KMS-11 (cell line): ENCODE measurements at regions not wholly inside any gene's neighbourhood (a gene's known extent, or its start where the extent isn't known, plus 50 kb on each side); places are given as distances from the start of the nearest gene placed in this dataset.

Experiments used
- H2AFZ ChIP-seq: fragments of 200-600 bp; sonication (generic); 2 replicates; pipeline ENCODE4 v1.6.1; 2016; ENCODE audit warnings: antibody characterized with exemption, mixed run types, low read depth
- H3K27ac ChIP-seq: fragments of 200-600 bp; sonication (generic); 2 replicates; pipeline ENCODE4 v1.6.1; 2016; ENCODE audit warnings: mild to moderate bottlenecking, mixed run types
- H3K27me3 ChIP-seq: fragments of 200-600 bp; sonication (generic); 2 replicates; pipeline ENCODE4 v1.6.1; 2017; ENCODE audit warnings: mild to moderate bottlenecking, low read depth, mixed run types, moderate library complexity; ENCODE audit not compliant: insufficient read depth
- H3K36me3 ChIP-seq: fragments of 200-600 bp; sonication (generic); 2 replicates; pipeline ENCODE4 v1.6.1; 2017; ENCODE audit warnings: mild to moderate bottlenecking, mixed run types; ENCODE audit not compliant: insufficient read depth
- H3K4me1 ChIP-seq: fragments of 200-600 bp; sonication (generic); 2 replicates; pipeline ENCODE4 v1.6.1; 2016; ENCODE audit warnings: mild to moderate bottlenecking, low read depth, mixed run types; ENCODE audit not compliant: poor library complexity, severe bottlenecking
- H3K4me2 ChIP-seq: fragments of 200-600 bp; sonication (generic); 2 replicates; pipeline ENCODE4 v1.7.0; 2016; ENCODE audit warnings: mild to moderate bottlenecking, mixed run types
- H3K4me3 ChIP-seq: fragments of 200-600 bp; sonication (generic); IDR thresholded peaks from 2 replicates; pipeline ENCODE4 v1.6.1; 2017; ENCODE audit warnings: low read depth, low read length, mixed read lengths; ENCODE audit not compliant: insufficient read depth
- H3K79me2 ChIP-seq: fragments of 200-600 bp; sonication (generic); 2 replicates; pipeline ENCODE4 v1.6.1; 2016; ENCODE audit warnings: low read depth, mixed run types; ENCODE audit not compliant: insufficient read depth
- H3K9ac ChIP-seq: fragments of 200-600 bp; sonication (generic); 2 replicates; pipeline ENCODE4 v1.6.1; 2016; ENCODE audit warnings: mild to moderate bottlenecking, mixed run types
- H4K20me1 ChIP-seq: fragments of 200-600 bp; sonication (generic); 2 replicates; pipeline ENCODE4 v1.6.1; 2016; ENCODE audit warnings: mild to moderate bottlenecking, mixed run types; ENCODE audit not compliant: insufficient read depth
- CTCF ChIP-seq: fragments of 200-600 bp; sonication (generic); conservative IDR thresholded peaks from 2 replicates; pipeline ENCODE4 v1.6.1; 2017; ENCODE audit warnings: low read depth, mild to moderate bottlenecking, antibody characterized with exemption, low read length, moderate library complexity, mixed read lengths

GRCh38 chr1:212495766-212496494, 63.2 kb downstream of the NENF start:
- H3K36me3 ChIP-seq: no peaks in the 10 kb centered on the region
- no peaks in the 10 kb centered on the region for H3K79me2 ChIP-seq
- no peak overlapping the region for H3K4me3 ChIP-seq
- H4K20me1 ChIP-seq: no peaks in the 10 kb centered on the region
- TF ChIP-seq CTCF: no peak
- H3K27ac ChIP-seq: no peak overlapping the region
- H3K4me1 ChIP-seq: no peaks in the 10 kb centered on the region
- no peak overlapping the region for H3K4me2 ChIP-seq
- H2AFZ ChIP-seq: no peak overlapping the region
- no peaks in the 10 kb centered on the region for H3K27me3 ChIP-seq
- no peak overlapping the region for H3K9ac ChIP-seq

- H2AFZ ChIP-seq: no peak overlapping the region
- H4K20me1 ChIP-seq: no peaks in the 10 kb centered on the region
- H3K36me3 ChIP-seq: no peaks in the 10 kb centered on the region
- H3K27me3 ChIP-seq: no peaks in the 10 kb centered on the region
- H3K4me2 ChIP-seq: no peak overlapping the region
- TF ChIP-seq CTCF: no peak
- no peak overlapping the region for H3K4me3 ChIP-seq
- no peak overlapping the region for H3K27ac ChIP-seq
- no peak overlapping the region for H3K9ac ChIP-seq
- no peaks in the 10 kb centered on the region for H3K4me1 ChIP-seq
- H3K79me2 ChIP-seq: no peaks in the 10 kb centered on the region
Observed at GRCh38 chr1:212496682-212497081, 64.0 kb downstream of the NENF start.

GRCh38 chr1:212497553-212497952, 64.8 kb downstream of the NENF start:
- H3K36me3 ChIP-seq: no peaks in the 10 kb centered on the region
- no peak overlapping the region for H3K4me2 ChIP-seq
- no peak overlapping the region for H3K4me3 ChIP-seq
- H2AFZ ChIP-seq: no peak overlapping the region
- no peaks in the 10 kb centered on the region for H3K79me2 ChIP-seq
- H4K20me1 ChIP-seq: no peaks in the 10 kb centered on the region
- no peaks in the 10 kb centered on the region for H3K4me1 ChIP-seq
- no peak for TF ChIP-seq CTCF
- no peak overlapping the region for H3K9ac ChIP-seq
- H3K27ac ChIP-seq: no peak overlapping the region
- H3K27me3 ChIP-seq: no peaks in the 10 kb centered on the region

GRCh38 chr1:212498283-212499040, 65.7 kb downstream of the NENF start:
- no peaks in the 10 kb centered on the region for H4K20me1 ChIP-seq
- no peaks in the 10 kb centered on the region for H3K36me3 ChIP-seq
- no peak overlapping the region for H3K27ac ChIP-seq
- no peaks in the 10 kb centered on the region for H3K79me2 ChIP-seq
- no peak for TF ChIP-seq CTCF
- H2AFZ ChIP-seq: no peak overlapping the region
- no peaks in the 10 kb centered on the region for H3K4me1 ChIP-seq
- no peaks in the 10 kb centered on the region for H3K27me3 ChIP-seq
- H3K9ac ChIP-seq: no peak overlapping the region
- H3K4me3 ChIP-seq: no peak overlapping the region
- H3K4me2 ChIP-seq: no peak overlapping the region
